Thyroid gland (tissue), 4 donors: ENCODE measurements at regions not wholly inside any gene's neighbourhood (a gene's known extent, or its start where the extent isn't known, plus 50 kb on each side); places are given as distances from the start of the nearest gene placed in this dataset.

Experiments
- POLR2A ChIP-seq, 2 donors: fragments of 450-650 bp; IDR thresholded peaks; one replicate each; pipeline ENCODE4 v1.6.1; 2017; ENCODE audit warnings: antibody characterized with exemption in 2 of 2, mild to moderate bottlenecking in 2 of 2, moderate library complexity in 1 of 2
- TF ChIP-seq, protein P1 (sequence below), 6 experiments: fragments of 200-600 bp in 3 of 6; fragments of 450-650 bp in 3 of 6; sonication (generic) in 3 of 6; IDR thresholded peaks; one replicate each; pipeline ENCODE4 v1.5.1; 2016 to 2019; ENCODE audit warnings: antibody characterized with exemption in 6 of 6, mild to moderate bottlenecking in 2 of 6, inconsistent platforms in 1 of 6, moderate library complexity in 1 of 6

DNA sequence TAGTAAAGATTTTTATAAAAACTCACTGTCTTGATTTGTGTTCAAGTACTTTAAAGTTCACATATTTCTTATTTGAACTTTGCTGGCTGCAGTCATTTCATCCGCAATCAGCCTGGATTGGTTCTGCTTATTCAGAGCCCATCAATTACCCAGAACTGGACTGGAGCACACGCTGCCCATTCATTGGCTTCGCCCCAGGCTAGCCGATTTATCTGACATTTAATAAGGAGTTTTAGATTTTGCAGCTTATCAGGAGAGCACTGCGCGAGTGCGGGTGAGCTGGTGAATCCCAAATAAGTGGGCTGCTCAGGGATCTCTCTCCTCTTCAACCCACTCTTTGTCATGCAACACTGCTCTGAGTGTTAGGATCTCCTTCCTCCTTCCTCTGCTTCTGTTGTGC, 166.0 kb upstream of the GPR26 start:
- TF ChIP-seq, protein P1, sequence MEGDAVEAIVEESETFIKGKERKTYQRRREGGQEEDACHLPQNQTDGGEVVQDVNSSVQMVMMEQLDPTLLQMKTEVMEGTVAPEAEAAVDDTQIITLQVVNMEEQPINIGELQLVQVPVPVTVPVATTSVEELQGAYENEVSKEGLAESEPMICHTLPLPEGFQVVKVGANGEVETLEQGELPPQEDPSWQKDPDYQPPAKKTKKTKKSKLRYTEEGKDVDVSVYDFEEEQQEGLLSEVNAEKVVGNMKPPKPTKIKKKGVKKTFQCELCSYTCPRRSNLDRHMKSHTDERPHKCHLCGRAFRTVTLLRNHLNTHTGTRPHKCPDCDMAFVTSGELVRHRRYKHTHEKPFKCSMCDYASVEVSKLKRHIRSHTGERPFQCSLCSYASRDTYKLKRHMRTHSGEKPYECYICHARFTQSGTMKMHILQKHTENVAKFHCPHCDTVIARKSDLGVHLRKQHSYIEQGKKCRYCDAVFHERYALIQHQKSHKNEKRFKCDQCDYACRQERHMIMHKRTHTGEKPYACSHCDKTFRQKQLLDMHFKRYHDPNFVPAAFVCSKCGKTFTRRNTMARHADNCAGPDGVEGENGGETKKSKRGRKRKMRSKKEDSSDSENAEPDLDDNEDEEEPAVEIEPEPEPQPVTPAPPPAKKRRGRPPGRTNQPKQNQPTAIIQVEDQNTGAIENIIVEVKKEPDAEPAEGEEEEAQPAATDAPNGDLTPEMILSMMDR (IDR thresholded peaks at IDR 0.05) = no peak
- TF ChIP-seq POLR2A (IDR thresholded peaks at IDR 0.05) = no peak
